Sigmoid colon (tissue), 6 donors: ENCODE measurements at regions not wholly inside any gene's neighbourhood (a gene's known extent, or its start where the extent isn't known, plus 50 kb on each side); places are given as distances from the start of the nearest gene placed in this dataset.

Source experiments
- DNase-seq: peaks from one replicate; pipeline ENCODE4 v3.0.0-alpha.2; 2019
- H3K27ac ChIP-seq, 4 donors: fragments of 200-600 bp; sonication (generic); one replicate each; pipeline ENCODE4 v1.5.1; 2016 to 2019; ENCODE audit warnings: mild to moderate bottlenecking in 1 of 4
- H3K27me3 ChIP-seq, 3 donors: fragments of 200-600 bp; sonication (generic); one replicate each; pipeline ENCODE4 v1.5.1; 2019; ENCODE audit warnings: mild to moderate bottlenecking in 1 of 3
- H3K36me3 ChIP-seq, 4 donors: fragments of 200-600 bp; sonication (generic); one replicate each; pipeline ENCODE4 v1.5.1; 2016 to 2019
- H3K4me1 ChIP-seq, 4 donors: fragments of 200-600 bp; sonication (generic); one replicate each; pipeline ENCODE4 v1.5.1; 2017 to 2019
- H3K4me3 ChIP-seq, 4 donors: fragments of 200-600 bp; sonication (generic); one replicate each; pipeline ENCODE4 v1.5.1; 2017 to 2019; ENCODE audit warnings: mild to moderate bottlenecking in 2 of 4, moderate library complexity in 1 of 4
- H3K9me3 ChIP-seq, 4 donors: fragments of 200-600 bp in 3 of 4; sonication (generic) in 3 of 4; one replicate each; pipeline versions ENCODE4 v1.5.1 to v1.6.1; 2013 to 2019
- CTCF ChIP-seq, 4 experiments: fragments of 450-650 bp in 3 of 4; fragments of 200-600 bp in 1 of 4; IDR thresholded peaks; one replicate each; pipeline ENCODE4 v1.5.1; 2016 to 2019; ENCODE audit warnings: antibody characterized with exemption in 4 of 4, mild to moderate bottlenecking in 3 of 4, moderate library complexity in 2 of 4
- EP300 ChIP-seq, 4 donors: sonication (generic); formaldehyde crosslinking; IDR thresholded peaks; one replicate each; pipeline ENCODE4 v1.6.1; 2017; ENCODE audit warnings: antibody characterized with exemption in 4 of 4
- POLR2A ChIP-seq, 2 donors: fragments of 450-650 bp; IDR thresholded peaks; one replicate each; pipeline ENCODE4 v1.6.1; 2016; ENCODE audit warnings: antibody characterized with exemption in 2 of 2, mild to moderate bottlenecking in 2 of 2, moderate library complexity in 2 of 2
- POLR2AphosphoS5 ChIP-seq, 4 donors: sonication (generic); formaldehyde crosslinking; IDR thresholded peaks; one replicate each; pipeline ENCODE4 v1.6.1; 2017; ENCODE audit warnings: antibody characterized with exemption in 4 of 4
- WGBS, 2 donors: extraction: QIAGEN DNeasy Blood & Tissue Kit; methylation state at CpG; one replicate each; pipeline ENCODE4 v1.1.7; 2013; 5-methylcytosine and 5-hydroxymethylcytosine counted together
- intact Hi-C: fragments of 100-400 bp; cut with DNase I; formaldehyde crosslinking; loops from one replicate; pipeline ENCODE4 v1.15.1; 2023
- donor health status: healthy with polysubstance abuse.
- donor health status: healthy.

- DNase-seq, result no peak
- Histone ChIP-seq H3K4me1 (no peaks in the 10 kb centered on the region), H3K9me3 (no peaks in the 10 kb centered on the region), H3K4me3 (no peak overlapping the region), H3K27ac (no peak overlapping the region), H3K36me3 (no peaks in the 10 kb centered on the region), H3K27me3 (no peaks in the 10 kb centered on the region)
- 48 to 51% methylated on average over 1 of the region's 1 CpG for WGBS, 2 donors
- intact Hi-C loops, result no loop called here
- TF ChIP-seq POLR2A (IDR thresholded peaks at IDR 0.05), result no peak
- no peak for TF ChIP-seq CTCF (IDR thresholded peaks at IDR 0.05)
- TF ChIP-seq EP300 (IDR thresholded peaks at IDR 0.05), result no peak
- TF ChIP-seq POLR2AphosphoS5 (IDR thresholded peaks at IDR 0.05), result no peak
These were observed 435.6 kb upstream of the SMIM31 start for GRCh38 chr4:164318350-164318749.

DNA sequence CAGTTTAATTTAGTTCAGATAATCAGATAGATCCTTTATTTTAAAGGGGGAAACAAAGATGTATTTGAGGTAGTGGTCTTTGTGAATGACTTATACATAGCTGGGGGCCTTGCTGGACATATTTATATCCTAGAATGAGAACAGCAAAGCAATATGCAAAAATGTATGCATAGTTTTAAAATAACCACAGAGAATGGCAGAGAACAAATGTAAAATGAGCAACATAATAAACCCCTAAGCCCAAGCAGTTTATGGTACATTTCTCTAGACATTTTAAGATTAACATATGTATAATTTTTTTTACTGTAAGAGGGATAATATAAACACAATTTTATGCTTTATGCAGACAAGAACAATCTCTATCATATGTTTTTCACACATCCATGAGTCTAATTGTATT lies 434.2 kb upstream of the SMIM31 start:
- intact Hi-C loops, result no loop called here
- no peak for DNase-seq
- Histone ChIP-seq H3K36me3 (no peaks in the 10 kb centered on the region), H3K9me3 (no peaks in the 10 kb centered on the region), H3K27ac (no peak overlapping the region), H3K4me1 (no peaks in the 10 kb centered on the region), H3K27me3 (no peaks in the 10 kb centered on the region), H3K4me3 (no peak overlapping the region)
- TF ChIP-seq EP300 (IDR thresholded peaks at IDR 0.05) (no peak), POLR2A (IDR thresholded peaks at IDR 0.05) (no peak), CTCF (IDR thresholded peaks at IDR 0.05) (no peak), POLR2AphosphoS5 (IDR thresholded peaks at IDR 0.05) (no peak)

GRCh38 chr4:164320847-164321246 lies 433.1 kb upstream of the SMIM31 start:
- Histone ChIP-seq H3K27me3 (no peaks in the 10 kb centered on the region), H3K4me3 (no peak overlapping the region), H3K4me1 (no peaks in the 10 kb centered on the region), H3K36me3 (no peaks in the 10 kb centered on the region), H3K27ac (no peak overlapping the region), H3K9me3 (no peaks in the 10 kb centered on the region)
- intact Hi-C loops, result no loop called here
- no peak for DNase-seq
- 72 to 78% methylated on average over 6 of the region's 6 CpGs for WGBS, 2 donors
- TF ChIP-seq POLR2A (IDR thresholded peaks at IDR 0.05), result no peak
- no peak for TF ChIP-seq POLR2AphosphoS5 (IDR thresholded peaks at IDR 0.05)
- no peak for TF ChIP-seq EP300 (IDR thresholded peaks at IDR 0.05)
- TF ChIP-seq CTCF (IDR thresholded peaks at IDR 0.05), result no peak

- H3K4me3 ChIP-seq, result no peak overlapping the region
- intact Hi-C loops, result no loop called here
- no peaks in the 10 kb centered on the region for H3K36me3 ChIP-seq
- no peaks in the 10 kb centered on the region for H3K4me1 ChIP-seq
- WGBS, 2 donors, result 91 to 93% methylated on average over 1 of the region's 1 CpG
- no peak for DNase-seq
- TF ChIP-seq EP300 (IDR thresholded peaks at IDR 0.05), result no peak
- TF ChIP-seq CTCF (IDR thresholded peaks at IDR 0.05), result no peak
- no peak for TF ChIP-seq POLR2A (IDR thresholded peaks at IDR 0.05)
- TF ChIP-seq POLR2AphosphoS5 (IDR thresholded peaks at IDR 0.05), result no peak
- H3K27ac ChIP-seq, result no peak overlapping the region
- H3K27me3 ChIP-seq, result no peaks in the 10 kb centered on the region
- no peaks in the 10 kb centered on the region for H3K9me3 ChIP-seq
These were observed 427.9 kb upstream of the SMIM31 start for GRCh38 chr4:164326056-164326455.

DNA sequence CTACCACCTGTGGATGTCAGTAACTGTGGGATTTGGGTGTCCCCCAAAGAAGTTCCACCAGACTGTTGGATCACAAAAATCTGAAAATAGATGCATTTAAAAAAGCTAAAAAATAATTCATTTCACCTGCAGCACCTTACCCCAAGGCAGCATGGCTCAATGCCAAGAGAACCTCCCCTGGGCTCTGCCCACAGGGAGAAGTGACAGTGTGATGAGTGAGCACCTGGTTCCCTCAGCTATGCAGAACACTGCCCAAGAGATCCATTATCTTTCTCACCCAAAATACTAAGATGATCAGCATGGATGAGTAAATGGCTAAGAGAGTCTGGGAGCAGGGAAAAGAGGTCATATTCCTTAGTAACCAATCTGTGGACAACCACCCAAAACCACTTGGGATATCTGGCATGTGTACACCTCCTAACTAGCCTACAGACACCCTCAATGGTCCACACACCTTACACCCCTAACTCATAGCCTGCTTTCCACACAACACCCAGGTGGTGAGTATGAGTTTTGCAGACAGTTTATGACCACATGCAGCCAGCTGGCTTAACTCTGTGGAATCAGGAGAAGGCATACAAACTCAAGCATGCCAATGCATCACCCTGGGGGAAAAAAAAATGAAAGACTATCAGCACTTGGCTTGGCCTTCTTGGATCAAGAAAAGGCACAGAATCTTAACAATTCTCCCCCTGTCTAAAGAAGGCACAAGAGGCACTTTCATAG lies 416.5 kb upstream of the SMIM31 start:
- no peaks in the 10 kb centered on the region for H3K36me3 ChIP-seq
- TF ChIP-seq CTCF (IDR thresholded peaks at IDR 0.05), result no peak
- TF ChIP-seq EP300 (IDR thresholded peaks at IDR 0.05), result no peak
- intact Hi-C loops, result no loop called here

More for the DNA sequence above, 416.5 kb upstream of the SMIM31 start:
- no peak overlapping the region for H3K4me3 ChIP-seq
- no peak overlapping the region for H3K27ac ChIP-seq
- DNase-seq, result no peak
- peaks cover 0 to 2% (median under 1%) of the 10 kb centered on the region in 4 donors for H3K9me3 ChIP-seq
- no peaks in the 10 kb centered on the region for H3K4me1 ChIP-seq
- H3K27me3 ChIP-seq, result no peaks in the 10 kb centered on the region
